HEK293 (cell line): ENCODE measurements at regions not wholly inside any gene's neighbourhood (a gene's known extent, or its start where the extent isn't known, plus 50 kb on each side); places are given as distances from the start of the nearest gene placed in this dataset.

ENCODE experiments used
- CTCF ChIP-seq: fragments of 450-650 bp; formaldehyde crosslinking; IDR thresholded peaks from 2 replicates; pipeline ENCODE4 v1.5.1; 2016; ENCODE audit warnings: missing biosample characterization, missing genetic modification characterization
- GLI4 ChIP-seq: fragments of 450-650 bp; formaldehyde crosslinking; IDR thresholded peaks from 2 replicates; pipeline ENCODE4 v1.5.1; 2016; ENCODE audit warnings: missing biosample characterization, missing genetic modification characterization
- PATZ1 ChIP-seq: fragments of 450-650 bp; formaldehyde crosslinking; IDR thresholded peaks from 2 replicates; pipeline ENCODE4 v1.5.1; 2016; ENCODE audit warnings: missing biosample characterization, missing genetic modification characterization
- REST ChIP-seq: fragments of 450-650 bp; formaldehyde crosslinking; IDR thresholded peaks from 2 replicates; pipeline ENCODE4 v1.5.1; 2016; ENCODE audit warnings: missing biosample characterization, missing genetic modification characterization
- ZBTB10 ChIP-seq: fragments of 450-650 bp; formaldehyde crosslinking; IDR thresholded peaks from 2 replicates; pipeline ENCODE4 v1.5.1; 2016; ENCODE audit warnings: missing biosample characterization, missing genetic modification characterization
- ZBTB44 ChIP-seq: fragments of 450-650 bp; IDR thresholded peaks from 2 replicates; pipeline ENCODE4 v1.5.1; 2018; ENCODE audit warnings: missing biosample characterization, mild to moderate bottlenecking, missing genetic modification characterization
- ZFP3 ChIP-seq: fragments of 450-650 bp; formaldehyde crosslinking; IDR thresholded peaks from 2 replicates; pipeline ENCODE4 v1.5.1; 2016; ENCODE audit warnings: low read depth, missing biosample characterization, missing genetic modification characterization
- ZNF169 ChIP-seq: fragments of 450-650 bp; formaldehyde crosslinking; IDR thresholded peaks from 2 replicates; pipeline ENCODE4 v1.5.1; 2016; ENCODE audit warnings: missing biosample characterization, missing genetic modification characterization
- ZNF239 ChIP-seq: fragments of 450-650 bp; formaldehyde crosslinking; IDR thresholded peaks from 2 replicates; pipeline ENCODE4 v1.5.1; 2016; ENCODE audit warnings: missing biosample characterization, missing genetic modification characterization
- ZNF274 ChIP-seq, 2 experiments: fragments of 200-500 bp in 1 of 2; fragments of 450-650 bp in 1 of 2; sonication (Bioruptor generic) in 1 of 2; formaldehyde crosslinking in 1 of 2; IDR thresholded peaks; 2 replicates each; pipeline versions ENCODE4 v1.5.1 to v1.6.1; 2014 to 2016; ENCODE audit warnings: borderline replicate concordance in 1 of 2, inconsistent platforms in 1 of 2, low read length in 1 of 2, missing biosample characterization in 1 of 2, missing genetic modification characterization in 1 of 2
- ZNF366 ChIP-seq: fragments of 450-650 bp; formaldehyde crosslinking; conservative IDR thresholded peaks from 2 replicates; pipeline ENCODE4 v1.5.1; 2016; ENCODE audit warnings: missing biosample characterization, missing genetic modification characterization
- ZNF558 ChIP-seq: fragments of 450-650 bp; formaldehyde crosslinking; IDR thresholded peaks from 2 replicates; pipeline ENCODE4 v1.5.1; 2016; ENCODE audit warnings: missing biosample characterization, missing genetic modification characterization
- ZNF560 ChIP-seq: fragments of 450-650 bp; formaldehyde crosslinking; IDR thresholded peaks from 2 replicates; pipeline ENCODE4 v1.5.1; 2017; ENCODE audit warnings: missing biosample characterization, missing genetic modification characterization, borderline replicate concordance

GRCh38 chr12:24398605-24399004 is 449.1 kb upstream of the SOX5 start:
- TF ChIP-seq ZFP3 (tag by site-specific recombination) (no peak), ZNF274 (IDR thresholded peaks at IDR 0.05; ENCODE audit: low read length) (no peak), ZNF274 (tag by site-specific recombination; IDR thresholded peaks at IDR 0.05; ENCODE audit: borderline replicate concordance) (no peak), CTCF (tag by site-specific recombination) (no peak), ZNF169 (tag by site-specific recombination) (no peak), ZNF558 (no peak), ZBTB10 (tag by site-specific recombination) (no peak), ZNF560 (tag by site-specific recombination) (no peak), ZNF366 (no peak), PATZ1 (tag by site-specific recombination) (no peak), REST (tag by site-specific recombination) (no peak), ZNF239 (tag by site-specific recombination) (no peak), ZBTB44 (tag by site-specific recombination) (no peak), GLI4 (tag by site-specific recombination) (no peak)
